SIG-M5 treated with dmso at 0.1 percent for 504 hours (cell line): ENCODE measurements at regions not wholly inside any gene's neighbourhood (a gene's known extent, or its start where the extent isn't known, plus 50 kb on each side); places are given as distances from the start of the nearest gene placed in this dataset.
"Not testable (repeated sequence)": the region's sequence is repeated elsewhere in the genome, so short reads cannot be mapped to it uniquely, and the experiment has no call there.

Experiments
- DNase-seq: peaks from one replicate; lab custom pipeline; 2025; ENCODE audit not compliant: unreplicated experiment; lab: John Stamatoyannopoulos, UW

GRCh38 chr20:64327223-64327549 is 71.6 kb downstream of the PCMTD2 start:
- DNase-seq = not testable (repeated sequence)

- DNase-seq = peak; percentile 6
These were observed 72.2 kb downstream of the PCMTD2 start for GRCh38 chr20:64327550-64328317.

- DNase-seq = not testable (repeated sequence)
These were observed 73.2 kb downstream of the PCMTD2 start for GRCh38 chr20:64328595-64329250.

- DNase-seq = not testable (repeated sequence)
These were observed 77.1 kb downstream of the PCMTD2 start for GRCh38 chr20:64332627-64333026.
